ENCODE measurements at regions not wholly inside any gene's neighbourhood (a gene's known extent, or its start where the extent isn't known, plus 50 kb on each side); places are given as distances from the start of the nearest gene placed in this dataset.

GRCh38 chr16:77076839-77077238, 114.2 kb upstream of the MON1B start:
- TF ChIP-seq, protein P1, sequence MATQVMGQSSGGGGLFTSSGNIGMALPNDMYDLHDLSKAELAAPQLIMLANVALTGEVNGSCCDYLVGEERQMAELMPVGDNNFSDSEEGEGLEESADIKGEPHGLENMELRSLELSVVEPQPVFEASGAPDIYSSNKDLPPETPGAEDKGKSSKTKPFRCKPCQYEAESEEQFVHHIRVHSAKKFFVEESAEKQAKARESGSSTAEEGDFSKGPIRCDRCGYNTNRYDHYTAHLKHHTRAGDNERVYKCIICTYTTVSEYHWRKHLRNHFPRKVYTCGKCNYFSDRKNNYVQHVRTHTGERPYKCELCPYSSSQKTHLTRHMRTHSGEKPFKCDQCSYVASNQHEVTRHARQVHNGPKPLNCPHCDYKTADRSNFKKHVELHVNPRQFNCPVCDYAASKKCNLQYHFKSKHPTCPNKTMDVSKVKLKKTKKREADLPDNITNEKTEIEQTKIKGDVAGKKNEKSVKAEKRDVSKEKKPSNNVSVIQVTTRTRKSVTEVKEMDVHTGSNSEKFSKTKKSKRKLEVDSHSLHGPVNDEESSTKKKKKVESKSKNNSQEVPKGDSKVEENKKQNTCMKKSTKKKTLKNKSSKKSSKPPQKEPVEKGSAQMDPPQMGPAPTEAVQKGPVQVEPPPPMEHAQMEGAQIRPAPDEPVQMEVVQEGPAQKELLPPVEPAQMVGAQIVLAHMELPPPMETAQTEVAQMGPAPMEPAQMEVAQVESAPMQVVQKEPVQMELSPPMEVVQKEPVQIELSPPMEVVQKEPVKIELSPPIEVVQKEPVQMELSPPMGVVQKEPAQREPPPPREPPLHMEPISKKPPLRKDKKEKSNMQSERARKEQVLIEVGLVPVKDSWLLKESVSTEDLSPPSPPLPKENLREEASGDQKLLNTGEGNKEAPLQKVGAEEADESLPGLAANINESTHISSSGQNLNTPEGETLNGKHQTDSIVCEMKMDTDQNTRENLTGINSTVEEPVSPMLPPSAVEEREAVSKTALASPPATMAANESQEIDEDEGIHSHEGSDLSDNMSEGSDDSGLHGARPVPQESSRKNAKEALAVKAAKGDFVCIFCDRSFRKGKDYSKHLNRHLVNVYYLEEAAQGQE (IDR thresholded peaks at IDR 0.05; ENCODE audit: insufficient read depth in 1 of 2, low read depth in 2 of 2, low read length in 2 of 2) = no peak
- no peak for TF ChIP-seq POLR2AphosphoS5 (IDR thresholded peaks at IDR 0.05; ENCODE audit: low read depth, low read length)
- no peak for TF ChIP-seq TAF1 (IDR thresholded peaks at IDR 0.05; ENCODE audit: borderline replicate concordance, insufficient read depth, low read length)
- TF ChIP-seq FOXP2 (optimal IDR thresholded peaks at IDR 0.05; ENCODE audit: borderline replicate concordance, extremely low read depth, extremely low read length, insufficient read depth) = no peak
